ENCODE measurements at regions not wholly inside any gene's neighbourhood (a gene's known extent, or its start where the extent isn't known, plus 50 kb on each side); places are given as distances from the start of the nearest gene placed in this dataset.

- DNase-seq (ENCODE audit: low spot score), result no peak
- 54% methylated on average over 3 of the region's 3 CpGs for WGBS
- intact Hi-C loops (cut with DNase I), result no loop called here
- Histone ChIP-seq H3K27ac (no peak overlapping the region), H3K36me3 (no peaks in the 10 kb centered on the region), H3K4me1 (replicated peaks) (no peaks in the 10 kb centered on the region), H3K9me3 (no peaks in the 10 kb centered on the region), H3K4me3 (no peak overlapping the region), H3K27me3 (replicated peaks; ENCODE audit: insufficient read depth) (no peaks in the 10 kb centered on the region)
- no peak for TF ChIP-seq POLR2A (IDR thresholded peaks at IDR 0.05)
- TF ChIP-seq CTCF (IDR thresholded peaks at IDR 0.05), result no peak
- TF ChIP-seq POLR2AphosphoS5 (IDR thresholded peaks at IDR 0.05), result no peak
These were observed 69.7 kb upstream of the MAGEB16 start for GRCh38 chrX:35728481-35728880.

GRCh38 chrX:35733879-35734278, 64.3 kb upstream of the MAGEB16 start:
- DNase-seq (ENCODE audit: low spot score), result no peak
- Histone ChIP-seq H3K27me3 (replicated peaks; ENCODE audit: insufficient read depth) (no peaks in the 10 kb centered on the region), H3K27ac (no peak overlapping the region), H3K36me3 (no peaks in the 10 kb centered on the region), H3K4me3 (no peak overlapping the region), H3K4me1 (replicated peaks) (no peaks in the 10 kb centered on the region), H3K9me3 (no peaks in the 10 kb centered on the region)
- 94% methylated on average over 5 of the region's 7 CpGs for WGBS
- intact Hi-C loops (cut with DNase I), result no loop called here
- TF ChIP-seq POLR2A (IDR thresholded peaks at IDR 0.05) (no peak), CTCF (IDR thresholded peaks at IDR 0.05) (no peak), POLR2AphosphoS5 (IDR thresholded peaks at IDR 0.05) (no peak)

- H3K27ac ChIP-seq, result no peak overlapping the region
- WGBS, result 93% methylated on average over 1 of the region's 1 CpG
- no peaks in the 10 kb centered on the region for H3K27me3 ChIP-seq (replicated peaks; ENCODE audit: insufficient read depth)
- H3K9me3 ChIP-seq, result no peaks in the 10 kb centered on the region
- TF ChIP-seq POLR2AphosphoS5 (IDR thresholded peaks at IDR 0.05) (no peak), POLR2A (IDR thresholded peaks at IDR 0.05) (no peak), CTCF (IDR thresholded peaks at IDR 0.05) (no peak)
- intact Hi-C loops (cut with DNase I), result no loop called here
- no peak overlapping the region for H3K4me3 ChIP-seq
- no peaks in the 10 kb centered on the region for H3K4me1 ChIP-seq (replicated peaks)
- H3K36me3 ChIP-seq, result no peaks in the 10 kb centered on the region
- no peak for DNase-seq (ENCODE audit: low spot score)
These were observed 57.0 kb upstream of the MAGEB16 start for GRCh38 chrX:35741142-35741541.

GRCh38 chrX:35743331-35743730, 54.8 kb upstream of the MAGEB16 start:
- intact Hi-C loops (cut with DNase I), result no loop called here
- 64% methylated on average over 2 of the region's 2 CpGs for WGBS
- Histone ChIP-seq H3K27ac (no peak overlapping the region), H3K36me3 (no peaks in the 10 kb centered on the region), H3K4me3 (no peak overlapping the region), H3K9me3 (no peaks in the 10 kb centered on the region), H3K27me3 (replicated peaks; ENCODE audit: insufficient read depth) (no peaks in the 10 kb centered on the region), H3K4me1 (replicated peaks) (no peaks in the 10 kb centered on the region)
- DNase-seq (ENCODE audit: low spot score), result no peak
- TF ChIP-seq POLR2A (IDR thresholded peaks at IDR 0.05) (no peak), POLR2AphosphoS5 (IDR thresholded peaks at IDR 0.05) (no peak), CTCF (IDR thresholded peaks at IDR 0.05) (no peak)

Small RNAs in the stretch of these regions (small RNA-seq; reads per million reads assigned to genes)
- gene RNU6-1087P, result 0 reads per million in 2 donors

All from prostate gland (tissue), 2 donors.